NCI-H69 (cell line): ENCODE measurements at regions not wholly inside any gene's neighbourhood (a gene's known extent, or its start where the extent isn't known, plus 50 kb on each side); places are given as distances from the start of the nearest gene placed in this dataset.

Experiments
- DNase-seq: peaks from one replicate; lab custom pipeline; 2025; lab: John Stamatoyannopoulos, UW

DNA sequence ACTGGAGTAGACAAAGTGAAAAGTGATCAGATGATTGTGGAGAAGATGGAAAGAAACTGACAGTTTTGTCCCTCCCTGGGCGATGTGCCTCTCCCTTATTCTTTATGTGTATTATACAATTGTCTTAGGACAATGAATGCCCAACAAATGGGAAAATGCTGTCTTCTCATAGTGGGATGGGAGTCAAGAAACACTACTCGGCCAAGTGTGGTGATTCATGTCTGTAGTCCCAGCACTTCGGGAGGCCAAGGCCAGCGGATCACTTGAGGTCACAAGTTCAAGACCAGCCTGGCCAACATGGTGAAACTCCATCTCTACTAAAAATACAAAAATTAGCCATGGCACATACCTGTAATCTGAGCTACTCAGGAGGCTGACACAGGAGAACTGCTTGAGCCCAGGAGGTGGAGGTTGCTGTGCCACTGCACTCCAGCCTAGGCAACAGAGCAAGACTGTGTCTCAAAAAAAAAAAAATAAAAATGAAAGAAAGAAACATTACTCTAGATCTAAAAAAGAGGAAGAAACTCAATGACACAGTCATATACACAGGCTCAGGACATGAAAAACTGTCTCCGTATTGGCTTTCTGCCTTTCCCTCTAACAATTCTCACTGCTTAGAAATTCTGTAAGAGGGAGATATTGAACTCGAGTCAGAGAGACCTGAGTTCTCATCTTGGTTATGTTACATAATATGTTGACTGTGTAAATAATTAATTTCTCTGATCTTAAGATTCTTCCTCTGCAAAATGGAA, 67.9 kb upstream of the TARS1 start:
- DNase-seq = no peak

DNA sequence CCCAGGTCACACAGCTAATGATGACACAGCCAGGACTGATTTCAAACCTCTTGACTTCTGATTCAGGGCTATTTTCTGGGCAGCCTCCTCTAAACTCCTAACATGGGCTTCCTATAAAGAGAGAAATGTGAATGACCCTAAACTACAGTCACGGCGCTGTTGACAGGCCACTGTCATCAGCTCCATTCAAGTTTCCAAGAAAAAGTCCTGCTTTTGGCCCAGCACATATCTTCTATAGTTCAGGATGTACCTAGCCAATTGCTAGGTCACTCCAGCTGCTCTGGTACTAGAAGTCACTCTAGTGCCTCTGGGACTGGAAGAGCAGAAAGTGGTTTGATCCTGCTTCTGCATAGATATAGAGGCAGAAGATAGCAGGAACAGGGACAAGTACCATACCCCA, 64.9 kb upstream of the TARS1 start:
- DNase-seq = no peak

DNA sequence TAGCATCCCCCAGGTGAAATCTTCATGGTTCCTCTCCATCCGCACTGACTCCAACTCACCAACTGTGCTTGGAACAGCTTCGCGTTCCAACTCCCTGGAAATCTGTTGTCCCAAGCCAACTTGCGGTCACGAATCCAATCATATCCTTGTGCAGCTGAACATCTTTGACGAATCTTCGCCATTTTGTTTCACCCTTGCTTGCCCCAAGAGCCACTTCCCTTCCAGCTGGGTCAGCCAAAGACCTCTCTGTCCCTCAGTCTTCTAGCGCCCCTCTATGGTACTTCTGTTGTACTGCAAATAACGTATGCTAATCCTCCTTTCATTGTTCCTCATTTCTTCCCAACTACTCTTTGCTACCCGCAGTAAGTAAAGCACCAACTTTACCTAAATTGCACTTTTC, 61.0 kb upstream of the TARS1 start:
- DNase-seq = peak; percentile 41

DNA sequence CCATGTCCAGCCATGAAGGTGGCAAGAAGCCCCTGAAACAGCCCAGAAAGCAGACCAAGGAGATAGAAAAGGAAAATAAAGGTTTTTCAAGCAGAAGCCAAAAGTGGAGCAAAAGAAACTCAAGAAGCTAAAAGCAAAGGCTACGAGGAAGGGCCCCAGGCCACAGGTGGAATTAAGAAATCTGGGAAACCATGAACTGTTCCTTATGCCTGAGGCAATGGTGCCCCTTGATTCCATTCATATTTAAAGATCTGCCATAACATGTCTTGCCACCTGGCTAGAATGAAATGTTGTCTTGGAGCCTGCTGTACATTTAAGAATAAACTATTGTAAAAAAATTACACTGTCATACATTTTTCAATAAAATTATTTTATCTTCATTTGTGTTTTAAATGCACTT, 59.5 kb upstream of the TARS1 start:
- DNase-seq = no peak
